ENCODE measurements at regions not wholly inside any gene's neighbourhood (a gene's known extent, or its start where the extent isn't known, plus 50 kb on each side); places are given as distances from the start of the nearest gene placed in this dataset.

GRCh38 chr2:5932556-5933469 is 240.6 kb downstream of the SOX11 start:
- no peak for DNase-seq (ENCODE audit: low spot score in 2 of 2)
- 48% methylated on average over 12 of the region's 25 CpGs for WGBS
- Histone ChIP-seq H3K9me3 (no peaks in the 10 kb centered on the region), H3K27ac (no peak overlapping the region), H3K27me3 (no peaks in the 10 kb centered on the region), H3K4me3 (no peak overlapping the region), H3K36me3 (no peaks in the 10 kb centered on the region), H3K4me1 (no peaks in the 10 kb centered on the region)
- no peak for TF ChIP-seq POLR2A (IDR thresholded peaks at IDR 0.05)

- DNase-seq (ENCODE audit: low spot score in 2 of 2), result no peak
- no peak overlapping the region for H3K27ac ChIP-seq
- no peaks in the 10 kb centered on the region for H3K4me1 ChIP-seq
- WGBS, result 61% methylated on average over 3 of the region's 4 CpGs
- no peaks in the 10 kb centered on the region for H3K36me3 ChIP-seq
- H3K4me3 ChIP-seq, result no peak overlapping the region
- TF ChIP-seq EP300 (IDR thresholded peaks at IDR 0.05) (no peak), POLR2AphosphoS5 (IDR thresholded peaks at IDR 0.05) (no peak), POLR2A (IDR thresholded peaks at IDR 0.05) (no peak), CTCF (IDR thresholded peaks at IDR 0.05) (no peak)
- no peaks in the 10 kb centered on the region for H3K9me3 ChIP-seq
- H3K27me3 ChIP-seq, result no peaks in the 10 kb centered on the region
These were observed 241.5 kb downstream of the SOX11 start for GRCh38 chr2:5933669-5934068.

- H3K27ac ChIP-seq, result no peak overlapping the region
- 61% methylated on average over 4 of the region's 4 CpGs for WGBS
- TF ChIP-seq POLR2AphosphoS5 (IDR thresholded peaks at IDR 0.05) (no peak), POLR2A (IDR thresholded peaks at IDR 0.05) (no peak), CTCF (IDR thresholded peaks at IDR 0.05) (no peak), EP300 (IDR thresholded peaks at IDR 0.05) (no peak)
- no peaks in the 10 kb centered on the region for H3K9me3 ChIP-seq
- H3K4me1 ChIP-seq, result no peaks in the 10 kb centered on the region
- H3K36me3 ChIP-seq, result no peaks in the 10 kb centered on the region
- DNase-seq (ENCODE audit: low spot score in 2 of 2), result no peak
- no peaks in the 10 kb centered on the region for H3K27me3 ChIP-seq
- no peak overlapping the region for H3K4me3 ChIP-seq
These were observed 245.1 kb downstream of the SOX11 start for GRCh38 chr2:5937321-5937720.

GRCh38 chr2:5937851-5938565 is 245.8 kb downstream of the SOX11 start:
- DNase-seq (ENCODE audit: low spot score in 2 of 2), result no peak
- 58% methylated on average over 10 of the region's 12 CpGs for WGBS
- no peaks in the 10 kb centered on the region for H3K27me3 ChIP-seq
- H3K4me1 ChIP-seq, result no peaks in the 10 kb centered on the region
- H3K27ac ChIP-seq, result no peak overlapping the region
- H3K9me3 ChIP-seq, result no peaks in the 10 kb centered on the region
- no peak overlapping the region for H3K4me3 ChIP-seq
- H3K36me3 ChIP-seq, result no peaks in the 10 kb centered on the region
- TF ChIP-seq EP300 (IDR thresholded peaks at IDR 0.05) (no peak), POLR2AphosphoS5 (IDR thresholded peaks at IDR 0.05) (no peak), POLR2A (IDR thresholded peaks at IDR 0.05) (no peak), CTCF (IDR thresholded peaks at IDR 0.05) (no peak)

- Histone ChIP-seq H3K4me3 (no peak overlapping the region), H3K4me1 (no peaks in the 10 kb centered on the region), H3K27me3 (no peaks in the 10 kb centered on the region), H3K27ac (no peak overlapping the region), H3K9me3 (no peaks in the 10 kb centered on the region), H3K36me3 (no peaks in the 10 kb centered on the region)
- TF ChIP-seq POLR2AphosphoS5 (IDR thresholded peaks at IDR 0.05), result no peak
- TF ChIP-seq EP300 (IDR thresholded peaks at IDR 0.05), result no peak
- no peak for TF ChIP-seq CTCF (IDR thresholded peaks at IDR 0.05)
- TF ChIP-seq POLR2A (IDR thresholded peaks at IDR 0.05), result no peak
- DNase-seq (ENCODE audit: low spot score in 2 of 2), result no peak
- WGBS, result 27% methylated on average over 9 of the region's 10 CpGs
These were observed 246.3 kb downstream of the SOX11 start for GRCh38 chr2:5938566-5938896.
